GM18858 (cell line): ENCODE measurements at regions not wholly inside any gene's neighbourhood (a gene's known extent, or its start where the extent isn't known, plus 50 kb on each side); places are given as distances from the start of the nearest gene placed in this dataset.

Experiments used
- ATAC-seq: cut with Tn5 transposase; IDR thresholded peaks from one replicate; pipeline ENCODE4 v1.9.1; 2021; ENCODE audit not compliant: unreplicated experiment

GRCh38 chr9:115643948-115644727 is 509.5 kb upstream of the PAPPA start:
- ATAC-seq, result no peak

DNA sequence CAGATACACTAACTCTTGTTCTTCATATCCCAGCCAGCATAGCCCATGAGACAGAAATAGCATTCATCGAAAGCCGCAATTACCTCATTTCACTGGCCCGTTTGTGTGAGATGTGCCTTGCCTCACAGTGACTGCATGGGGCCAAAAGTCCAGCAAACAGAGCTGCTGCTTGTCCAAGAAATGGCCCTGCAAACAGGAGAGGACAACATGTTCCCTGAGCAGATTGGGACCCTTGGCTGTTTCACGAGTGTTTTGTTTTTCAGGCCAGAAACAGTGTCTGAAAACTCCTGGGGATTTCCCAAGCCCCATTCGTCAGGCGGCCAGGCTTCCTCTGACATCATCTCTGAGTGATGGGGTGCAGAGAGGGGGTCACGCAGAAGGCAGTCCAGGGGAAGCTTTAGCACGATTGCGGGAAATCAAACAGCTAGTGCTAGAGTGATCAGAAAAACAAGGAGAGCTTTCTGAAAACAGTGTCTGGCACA is 503.6 kb upstream of the PAPPA start:
- no peak for ATAC-seq

DNA sequence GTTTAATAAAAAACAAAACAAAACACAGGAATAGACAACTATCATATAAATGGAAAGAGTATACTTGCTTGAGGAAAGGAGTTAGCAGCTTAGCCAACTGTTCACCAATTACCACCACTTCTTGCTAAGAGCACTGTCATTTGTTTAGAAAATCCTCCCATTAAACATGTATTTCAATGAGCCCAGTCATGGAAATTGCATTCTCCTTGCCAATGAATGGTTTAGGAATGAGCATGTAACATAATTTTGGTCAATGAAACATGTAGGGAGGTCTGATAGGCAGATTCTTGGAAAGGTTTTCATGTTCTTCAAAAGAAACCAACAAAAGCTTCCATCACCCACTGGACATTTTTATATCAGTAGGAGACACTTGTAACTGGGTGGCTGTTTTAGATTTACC is 502.8 kb upstream of the PAPPA start:
- no peak for ATAC-seq

DNA sequence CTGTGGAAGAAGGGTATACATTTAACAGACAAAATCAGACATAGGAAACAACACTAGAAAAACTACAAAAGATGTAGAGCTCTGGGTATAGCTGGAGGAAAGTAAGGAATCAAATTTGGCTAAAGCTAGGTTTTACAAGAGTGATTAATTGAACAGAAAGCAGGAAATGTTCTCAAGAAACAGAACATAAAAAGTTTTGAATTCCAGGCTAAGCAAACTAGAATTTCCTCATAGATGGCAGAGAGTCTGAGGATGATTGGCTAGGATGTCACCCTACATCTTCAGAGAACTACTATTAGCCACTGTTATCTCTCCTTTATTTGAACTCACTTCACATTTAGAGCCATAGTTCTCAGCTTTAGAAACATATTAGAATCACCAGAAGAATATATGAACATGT is 502.1 kb upstream of the PAPPA start:
- no peak for ATAC-seq

- no peak for ATAC-seq
These were observed 500.4 kb upstream of the PAPPA start for GRCh38 chr9:115653171-115653606.

GRCh38 chr9:115657695-115658094 is 495.9 kb upstream of the PAPPA start:
- ATAC-seq, result no peak

- no peak for ATAC-seq
These were observed 488.1 kb upstream of the PAPPA start for GRCh38 chr9:115665519-115665918.

- ATAC-seq, result no peak
These were observed 485.1 kb upstream of the PAPPA start for GRCh38 chr9:115668521-115668920.

DNA sequence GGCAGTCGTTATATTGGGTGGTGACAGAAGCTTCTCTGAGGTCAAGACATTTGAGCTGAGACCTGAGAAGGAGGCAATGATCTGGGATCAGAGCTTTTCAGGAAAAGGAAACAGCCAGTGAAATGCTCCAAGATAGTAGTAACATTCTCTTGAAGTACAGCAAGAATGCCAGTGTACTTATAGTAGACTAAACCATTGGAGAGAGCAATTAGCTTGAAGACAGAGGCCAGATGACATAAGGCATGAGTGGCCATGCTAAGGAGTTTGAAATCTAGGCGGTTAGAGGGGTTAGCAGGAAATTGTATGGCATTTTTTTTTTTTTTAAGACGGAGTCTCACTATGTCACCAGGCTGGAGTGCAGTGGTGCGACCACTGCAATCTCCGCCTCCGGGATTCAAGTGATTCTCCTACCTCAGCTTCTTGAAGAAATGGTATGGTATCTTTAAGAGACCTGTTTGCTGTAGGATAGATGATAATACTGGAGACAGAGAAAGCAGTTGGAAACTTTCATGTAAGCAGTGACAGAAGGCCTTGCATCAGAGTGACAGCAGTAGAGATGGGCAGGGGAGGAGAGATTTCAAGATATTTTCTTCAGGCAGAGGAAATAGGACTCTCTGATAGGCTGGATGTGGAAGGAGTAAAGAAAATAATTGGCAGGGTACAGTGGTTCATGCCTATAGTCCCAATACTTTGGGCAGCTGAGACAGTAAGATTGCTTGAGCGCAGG is 482.2 kb upstream of the PAPPA start:
- ATAC-seq, result no peak

- no peak for ATAC-seq
These were observed 481.7 kb upstream of the PAPPA start for GRCh38 chr9:115671963-115672305.

DNA sequence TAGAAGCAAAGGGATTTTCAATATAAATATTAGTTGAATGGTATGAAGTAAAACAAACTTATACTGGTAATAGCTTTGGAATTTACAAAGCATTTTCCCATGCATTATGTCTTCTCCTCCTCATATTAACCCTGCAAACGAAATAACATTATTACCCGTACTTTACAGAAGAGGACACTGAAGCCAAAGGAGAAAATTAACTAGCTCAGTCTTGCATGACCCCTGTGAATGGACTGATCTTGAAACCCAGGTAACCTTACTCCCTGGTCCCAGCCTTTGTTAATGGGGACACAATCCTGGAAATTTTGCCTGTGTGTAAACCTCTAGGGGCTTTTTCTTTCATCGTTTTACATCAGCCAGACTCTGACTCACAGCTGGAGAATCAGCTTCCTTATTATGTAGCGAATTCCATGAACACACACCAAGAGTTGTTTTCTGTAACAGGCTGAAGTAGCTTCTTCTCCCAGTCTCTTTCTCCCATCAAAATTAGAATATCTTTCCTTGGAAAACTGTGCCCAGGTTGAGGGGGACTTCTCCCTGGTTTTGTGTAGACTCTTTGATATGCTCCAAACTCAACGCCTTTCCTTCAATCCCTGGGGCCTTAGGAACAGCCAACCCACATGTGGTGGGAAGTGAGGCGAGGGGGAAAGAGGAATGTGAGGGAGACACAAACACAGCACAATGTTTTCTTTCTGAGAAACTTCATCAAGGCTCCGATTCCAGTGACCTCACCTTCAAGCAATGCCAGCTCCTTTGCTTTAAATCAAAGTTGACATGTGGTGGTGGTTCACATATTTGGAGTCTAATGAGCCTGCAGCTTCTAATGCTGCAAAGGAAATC is 480.9 kb upstream of the PAPPA start:
- ATAC-seq, result no peak

- ATAC-seq, result no peak
These were observed 480.0 kb upstream of the PAPPA start for GRCh38 chr9:115673599-115673998.

GRCh38 chr9:115674091-115674490 is 479.5 kb upstream of the PAPPA start:
- ATAC-seq, result no peak

DNA sequence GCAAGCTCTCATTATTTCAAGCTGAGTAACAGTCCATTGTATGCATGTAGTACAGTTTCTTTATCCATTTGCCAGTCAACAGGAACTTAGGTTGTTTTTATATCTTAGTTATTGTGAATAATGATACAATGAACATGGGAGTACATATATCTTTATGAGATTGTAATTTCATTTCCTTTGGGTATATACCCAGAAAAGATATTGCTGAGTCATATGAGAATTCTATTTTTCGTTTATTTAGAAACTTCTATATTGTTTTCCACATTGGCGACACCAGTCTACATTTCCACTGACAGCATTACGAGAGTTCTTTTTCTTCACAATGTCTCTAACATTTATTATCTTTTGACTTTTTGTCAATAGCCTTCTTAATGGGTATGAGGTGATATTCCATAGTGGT is 477.8 kb upstream of the PAPPA start:
- no peak for ATAC-seq

DNA sequence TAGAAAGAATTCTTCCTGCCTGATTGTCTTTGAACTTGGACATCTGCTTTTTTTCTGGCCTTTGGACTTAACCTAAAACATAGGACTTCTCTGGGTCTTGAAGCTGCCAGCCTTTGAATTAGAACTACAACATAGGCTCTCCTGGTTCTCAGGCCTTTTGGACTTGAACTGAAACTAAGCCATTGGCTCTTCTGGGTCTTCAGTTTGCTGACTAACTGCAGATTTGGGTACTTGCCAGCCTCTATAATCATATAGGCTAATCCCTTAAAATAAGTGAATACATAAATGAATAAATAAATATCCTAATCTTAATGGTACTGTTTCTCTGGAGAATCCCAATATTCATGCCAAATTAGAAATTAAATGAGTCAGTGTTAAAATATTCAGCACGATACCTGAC is 473.4 kb upstream of the PAPPA start:
- no peak for ATAC-seq

GRCh38 chr9:115681585-115681984 is 472.0 kb upstream of the PAPPA start:
- ATAC-seq, result no peak

DNA sequence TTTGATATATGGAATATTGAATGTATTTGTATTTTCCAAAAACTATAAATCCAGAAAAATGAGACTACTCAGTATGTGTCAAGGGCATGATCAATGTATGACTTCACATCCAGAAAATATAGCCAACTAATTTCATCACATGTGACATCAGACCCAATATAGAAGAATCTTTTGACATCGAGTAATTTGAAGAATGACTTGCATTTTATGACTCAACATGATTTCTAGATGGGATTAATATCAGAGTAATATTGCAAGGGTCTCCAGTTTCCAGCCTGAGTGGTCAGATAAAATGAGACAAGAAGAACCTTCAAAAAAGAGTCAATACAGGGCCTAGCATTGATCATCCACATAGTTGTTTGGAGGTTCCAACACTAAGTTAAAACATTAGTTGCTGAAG is 467.5 kb upstream of the PAPPA start:
- ATAC-seq, result no peak

DNA sequence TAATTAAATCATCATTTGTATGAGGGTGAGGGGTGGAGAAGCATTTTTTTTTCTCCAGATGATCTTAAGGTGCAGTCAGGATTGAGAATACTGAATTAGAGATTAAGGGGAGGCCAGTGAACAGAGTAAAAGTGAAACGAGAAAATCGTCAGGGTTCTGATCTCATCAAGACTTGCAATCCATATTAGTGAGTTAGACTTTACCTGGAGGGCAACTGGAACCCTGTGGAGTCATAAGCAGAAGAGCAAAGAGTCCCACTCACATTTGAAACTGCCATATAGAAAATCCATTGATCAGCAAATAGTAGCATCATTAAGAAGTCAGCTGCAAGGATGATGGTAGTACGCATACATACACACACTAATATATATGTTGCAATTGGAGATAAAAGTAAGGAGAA is 466.2 kb upstream of the PAPPA start:
- no peak for ATAC-seq

- ATAC-seq, result no peak
These were observed 464.3 kb upstream of the PAPPA start for GRCh38 chr9:115689331-115689730.

GRCh38 chr9:115690786-115691496 is 462.6 kb upstream of the PAPPA start:
- no peak for ATAC-seq

- ATAC-seq, result no peak
These were observed 461.9 kb upstream of the PAPPA start for GRCh38 chr9:115691693-115692092.
